ENCODE measurements at regions not wholly inside any gene's neighbourhood (a gene's known extent, or its start where the extent isn't known, plus 50 kb on each side); places are given as distances from the start of the nearest gene placed in this dataset.

GRCh38 chr4:160426233-160426632 is 1323.4 kb downstream of the RAPGEF2 start:
- TF ChIP-seq CTCF (IDR thresholded peaks at IDR 0.05; ENCODE audit: low read depth, low read length) (no peak), EZH2phosphoT487 (IDR thresholded peaks at IDR 0.05; ENCODE audit: low read depth) (no peak)

Data from OCI-LY3 (cell line).